ENCODE measurements at regions not wholly inside any gene's neighbourhood (a gene's known extent, or its start where the extent isn't known, plus 50 kb on each side); places are given as distances from the start of the nearest gene placed in this dataset.
A peak's percentile ranks its signal among the peaks of the same experiment; 100 is the strongest.

GRCh38 chr11:112880495-112880894, 80.7 kb upstream of the NCAM1 start:
- peak; percentile 1 for DNase-seq

GRCh38 chr11:112881461-112881860, 79.8 kb upstream of the NCAM1 start:
- no peak for DNase-seq

- DNase-seq: no peak
Observed at GRCh38 chr11:112882494-112883381, 78.5 kb upstream of the NCAM1 start.

- DNase-seq: no peak
Observed at GRCh38 chr11:112884012-112884767, 77.0 kb upstream of the NCAM1 start.

- no peak for DNase-seq
Observed at GRCh38 chr11:112885744-112886433, 75.3 kb upstream of the NCAM1 start.

GRCh38 chr11:112886434-112887370, 74.5 kb upstream of the NCAM1 start:
- no peak for DNase-seq

- DNase-seq: no peak
Observed at GRCh38 chr11:112889446-112889845, 71.8 kb upstream of the NCAM1 start.

GRCh38 chr11:112899235-112900006, 61.8 kb upstream of the NCAM1 start:
- DNase-seq: no peak

- no peak for DNase-seq
Observed at GRCh38 chr11:112901924-112902323, 59.3 kb upstream of the NCAM1 start.

- DNase-seq: no peak
Observed at GRCh38 chr11:112902361-112903011, 58.7 kb upstream of the NCAM1 start.

GRCh38 chr11:112903340-112903739, 57.9 kb upstream of the NCAM1 start:
- no peak for DNase-seq

GRCh38 chr11:112911124-112911523, 50.1 kb upstream of the NCAM1 start:
- DNase-seq: no peak
